GM18526 (cell line): ENCODE measurements at regions not wholly inside any gene's neighbourhood (a gene's known extent, or its start where the extent isn't known, plus 50 kb on each side); places are given as distances from the start of the nearest gene placed in this dataset.

Experiments used
- POLR2A ChIP-seq: IDR thresholded peaks from 3 replicates; pipeline ENCODE4 v1.6.1; 2011; ENCODE audit not compliant: insufficient read length; ENCODE audit errors: extremely low read depth

DNA sequence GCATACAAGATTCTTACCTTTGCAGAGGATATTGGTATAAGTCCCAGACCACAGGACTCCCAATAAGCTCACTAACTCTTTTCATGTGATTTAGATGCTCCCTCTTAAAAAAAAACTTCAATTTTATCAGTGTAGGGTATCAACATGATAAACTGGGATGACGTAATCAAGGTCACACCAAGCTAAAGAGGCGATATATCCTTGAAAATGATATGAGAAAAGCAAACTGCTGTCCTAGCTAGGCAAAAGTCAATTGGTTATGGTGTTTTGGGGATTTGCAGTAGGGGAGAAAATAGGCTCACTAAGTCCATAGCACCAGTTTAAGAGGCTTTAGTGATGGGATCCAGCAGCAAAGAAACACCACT lies 354.4 kb downstream of the DIRAS2 start:
- TF ChIP-seq POLR2A = no peak

DNA sequence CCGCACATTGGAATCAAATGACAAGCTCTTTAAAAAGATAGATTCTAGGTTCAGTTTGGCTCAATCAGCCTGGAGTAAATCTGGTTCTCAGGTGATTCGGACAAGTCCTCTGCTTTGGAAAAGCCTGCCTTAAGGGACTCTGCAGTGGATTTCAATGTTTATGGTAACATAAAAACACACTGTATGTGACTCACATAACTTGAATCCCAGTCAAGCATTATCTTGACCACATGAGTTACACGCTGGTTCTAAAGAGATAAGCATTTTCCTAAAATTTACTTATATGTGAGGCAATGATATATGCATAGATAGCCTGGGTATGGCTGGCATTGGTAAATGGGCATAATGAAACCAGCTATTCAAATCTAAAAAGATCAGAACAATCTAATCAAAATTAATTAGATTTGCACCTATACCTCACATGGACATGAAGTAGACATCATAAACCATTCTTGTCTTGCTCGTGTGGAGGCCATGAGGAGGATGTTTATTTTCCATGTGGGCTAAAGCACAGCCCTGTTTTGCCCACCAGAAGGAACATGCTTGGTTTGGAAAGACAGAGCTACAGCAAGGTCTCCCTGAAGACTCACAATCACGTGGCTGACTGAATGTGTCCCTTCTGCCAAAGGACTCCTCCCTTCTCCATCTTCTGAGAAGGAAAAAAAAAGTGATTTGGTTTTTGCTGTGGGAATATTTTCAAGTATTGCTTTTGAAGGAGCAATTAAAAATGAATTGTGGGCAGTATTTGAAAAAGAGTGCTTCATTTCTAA lies 351.7 kb downstream of the DIRAS2 start:
- TF ChIP-seq POLR2A = no peak

DNA sequence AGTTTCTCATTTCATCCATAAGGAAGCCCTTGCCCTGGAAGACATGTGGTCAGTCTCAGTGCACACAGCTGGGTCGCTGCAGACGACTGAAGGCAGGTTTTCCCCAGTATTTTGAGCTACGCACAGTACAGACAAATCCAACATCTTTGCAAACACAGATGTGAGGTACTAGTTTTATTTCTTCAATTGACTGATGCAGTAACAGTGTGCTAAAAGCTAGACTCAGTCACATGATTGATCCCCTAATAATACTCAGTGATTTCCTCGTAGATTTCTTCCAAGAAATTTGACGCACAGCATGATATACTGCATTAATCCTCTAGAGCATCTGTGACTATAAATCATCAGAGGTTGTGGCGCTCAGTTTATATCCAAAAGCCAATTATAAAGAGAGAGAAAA lies 346.1 kb downstream of the DIRAS2 start:
- no peak for TF ChIP-seq POLR2A

DNA sequence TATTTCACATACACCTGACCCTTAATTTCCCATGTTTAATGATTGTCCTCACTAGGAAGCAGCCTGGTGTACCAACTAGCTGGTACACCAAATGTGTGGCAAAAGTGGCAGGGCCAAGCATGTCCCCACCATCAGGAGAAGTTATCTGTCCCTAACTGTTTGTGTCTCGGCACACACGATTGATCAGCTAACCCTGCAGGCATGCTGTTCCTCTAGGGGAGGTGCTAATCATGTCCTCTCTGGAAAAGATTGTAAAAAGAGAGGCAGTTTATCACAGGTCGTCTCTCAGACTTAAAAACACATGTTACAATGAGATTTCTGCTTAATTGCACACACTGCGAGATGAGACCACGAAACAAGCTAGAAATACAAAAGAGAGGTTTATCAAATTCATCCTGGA lies 342.7 kb downstream of the DIRAS2 start:
- no peak for TF ChIP-seq POLR2A

DNA sequence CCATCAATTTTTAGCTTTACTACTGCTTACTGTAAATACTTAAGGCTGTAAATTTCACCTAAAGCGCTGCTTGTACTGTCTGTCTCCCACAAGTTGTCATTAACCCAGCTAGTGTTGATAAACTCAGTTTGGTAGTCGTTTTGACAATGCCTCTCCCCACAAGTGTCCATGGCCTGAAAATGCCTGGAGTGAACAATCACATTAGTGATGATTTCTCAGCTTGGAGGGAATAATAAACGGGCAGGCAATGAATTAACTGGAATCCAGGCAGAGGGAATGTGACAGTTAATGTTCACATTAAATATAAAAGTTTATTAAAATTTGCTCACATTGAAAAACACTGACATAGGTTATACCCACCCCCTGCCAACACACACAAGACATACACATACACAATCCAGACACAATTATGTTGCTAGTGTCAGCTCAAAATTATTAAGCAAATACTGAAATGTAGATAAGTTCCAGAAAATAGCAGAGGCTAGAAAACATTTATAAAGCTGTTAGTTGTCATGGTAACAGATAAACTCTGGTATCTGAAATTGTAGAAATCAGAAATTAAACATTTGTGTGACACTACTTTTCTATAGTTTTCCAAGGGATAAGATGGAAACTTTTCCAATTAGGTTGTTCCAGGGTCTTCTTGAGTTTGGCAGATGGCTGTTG lies 341.9 kb downstream of the DIRAS2 start:
- no peak for TF ChIP-seq POLR2A

DNA sequence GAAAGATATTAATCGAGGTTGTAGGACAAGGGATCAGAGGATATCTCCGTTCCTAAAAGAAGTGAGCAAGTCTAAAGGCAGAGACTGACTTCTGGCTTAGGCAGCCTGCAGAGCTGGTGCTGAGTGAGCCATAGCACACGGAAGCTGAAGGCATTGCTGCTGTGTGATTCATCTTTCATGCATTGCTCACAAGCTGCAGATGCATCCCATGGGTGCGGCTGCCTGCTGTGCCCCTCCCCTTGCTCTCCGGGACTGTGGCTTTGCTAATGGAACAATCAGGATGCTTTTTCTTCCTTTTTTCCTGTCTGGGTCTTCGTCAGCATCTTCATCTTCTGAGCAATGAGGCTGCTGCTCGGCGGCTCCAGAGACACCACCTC lies 341.4 kb downstream of the DIRAS2 start:
- no peak for TF ChIP-seq POLR2A

DNA sequence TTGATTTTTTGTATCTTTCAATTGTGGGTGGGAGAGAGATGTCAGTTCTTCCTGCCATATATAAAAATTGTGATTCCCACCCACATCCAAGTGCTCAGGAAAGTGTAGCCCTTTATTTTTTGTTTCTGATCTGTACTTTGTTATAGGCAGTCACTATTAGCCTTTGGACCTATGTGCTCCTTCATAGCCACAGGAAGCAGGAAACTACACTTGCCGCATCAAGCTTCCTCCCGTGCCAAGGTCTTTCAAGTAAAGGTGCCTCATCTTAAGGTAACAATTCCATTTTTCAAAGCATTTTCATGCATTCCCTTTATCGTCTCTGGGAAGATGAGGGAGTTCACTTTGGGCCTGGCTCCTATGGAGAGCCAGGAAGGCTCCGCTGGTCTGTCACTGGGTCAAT lies 339.0 kb downstream of the DIRAS2 start:
- no peak for TF ChIP-seq POLR2A

DNA sequence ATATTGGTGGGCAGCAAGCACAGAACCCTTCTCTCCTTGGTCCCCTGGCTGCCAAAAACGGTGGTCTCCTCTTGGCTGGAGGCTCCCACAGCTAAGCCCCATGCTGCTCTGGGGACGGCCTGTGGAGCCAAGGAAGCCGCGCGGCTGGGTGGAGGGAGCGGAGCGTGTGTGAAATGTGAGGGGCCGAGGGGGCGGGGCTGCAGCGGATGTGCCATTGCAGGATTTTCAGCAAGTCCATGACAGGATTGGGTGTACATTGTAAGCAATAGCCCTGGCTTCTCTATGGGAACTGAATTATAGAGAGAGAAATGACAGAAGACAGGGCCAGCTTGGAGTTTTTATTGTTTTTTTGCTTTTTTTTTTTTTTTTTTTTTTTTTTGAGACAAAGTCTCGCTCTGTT lies 336.5 kb downstream of the DIRAS2 start:
- TF ChIP-seq POLR2A = no peak

DNA sequence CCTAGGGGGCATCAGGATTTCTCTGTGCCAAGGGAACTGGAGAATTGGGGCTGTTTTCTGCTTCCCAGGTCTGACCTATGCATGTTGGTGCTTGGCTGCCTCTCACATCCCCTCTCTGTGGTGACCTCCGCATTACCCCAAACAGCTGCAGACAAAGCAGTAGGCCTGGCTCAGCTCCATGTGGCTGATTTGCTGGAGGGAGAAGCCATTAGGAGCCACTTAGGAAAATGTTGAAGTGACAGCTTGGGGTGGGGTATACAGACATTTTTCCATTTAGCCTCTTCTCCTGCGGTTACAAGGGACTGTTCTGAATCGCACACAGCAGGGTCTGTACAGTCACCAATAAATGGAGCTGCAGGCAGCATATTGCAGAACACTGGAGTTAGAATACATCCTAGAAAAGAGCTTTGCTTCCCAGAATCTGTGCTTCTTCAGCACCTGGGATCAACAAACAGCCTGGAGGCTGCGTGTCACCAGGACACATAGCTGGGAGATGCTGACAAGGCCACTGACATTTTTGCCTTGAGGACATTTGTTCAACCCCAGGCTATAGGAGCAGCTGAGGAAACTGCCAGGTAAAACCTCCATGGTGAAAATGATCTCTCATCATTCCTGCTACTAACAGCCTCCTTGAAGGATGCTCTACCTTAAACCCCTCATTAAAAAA lies 335.3 kb downstream of the DIRAS2 start:
- TF ChIP-seq POLR2A = no peak

DNA sequence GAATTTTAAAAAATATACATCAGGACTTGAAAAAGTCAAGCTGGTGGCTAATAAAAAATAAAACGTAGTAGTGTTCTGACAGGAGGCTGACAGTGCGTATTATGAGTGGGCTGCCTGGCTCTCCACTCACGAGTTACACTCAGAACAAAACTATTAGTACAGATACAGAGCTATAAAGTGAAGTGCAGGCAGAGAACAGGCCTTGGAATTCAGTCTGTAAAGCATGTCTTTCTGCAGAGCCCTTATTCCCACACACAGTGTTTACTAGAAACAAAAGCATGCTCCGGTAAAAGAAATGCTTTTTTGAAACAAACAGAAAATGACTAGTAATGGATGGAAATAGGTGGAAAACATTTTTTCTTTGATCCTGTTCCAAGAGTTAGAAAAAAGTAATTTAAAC lies 334.7 kb downstream of the DIRAS2 start:
- TF ChIP-seq POLR2A = no peak

DNA sequence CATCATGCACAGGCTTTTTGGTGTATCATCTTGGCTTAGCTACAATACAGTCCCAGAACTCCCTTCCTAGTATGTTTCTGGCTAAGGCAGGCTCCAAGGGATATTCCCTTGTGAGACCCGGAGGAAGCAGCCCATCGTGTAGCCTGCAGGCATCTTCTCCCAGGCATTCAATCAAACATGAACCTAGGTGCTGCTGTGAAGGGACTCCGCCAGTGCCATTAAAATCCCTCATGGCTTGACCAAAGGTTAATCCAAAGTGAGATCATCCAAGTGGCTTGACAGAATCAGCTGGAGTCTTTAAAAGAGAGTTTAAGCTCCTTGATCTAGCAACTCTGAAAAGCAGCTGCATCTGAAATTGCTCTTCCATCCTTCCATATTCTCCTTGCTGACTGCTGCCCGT lies 333.9 kb downstream of the DIRAS2 start:
- TF ChIP-seq POLR2A = no peak

DNA sequence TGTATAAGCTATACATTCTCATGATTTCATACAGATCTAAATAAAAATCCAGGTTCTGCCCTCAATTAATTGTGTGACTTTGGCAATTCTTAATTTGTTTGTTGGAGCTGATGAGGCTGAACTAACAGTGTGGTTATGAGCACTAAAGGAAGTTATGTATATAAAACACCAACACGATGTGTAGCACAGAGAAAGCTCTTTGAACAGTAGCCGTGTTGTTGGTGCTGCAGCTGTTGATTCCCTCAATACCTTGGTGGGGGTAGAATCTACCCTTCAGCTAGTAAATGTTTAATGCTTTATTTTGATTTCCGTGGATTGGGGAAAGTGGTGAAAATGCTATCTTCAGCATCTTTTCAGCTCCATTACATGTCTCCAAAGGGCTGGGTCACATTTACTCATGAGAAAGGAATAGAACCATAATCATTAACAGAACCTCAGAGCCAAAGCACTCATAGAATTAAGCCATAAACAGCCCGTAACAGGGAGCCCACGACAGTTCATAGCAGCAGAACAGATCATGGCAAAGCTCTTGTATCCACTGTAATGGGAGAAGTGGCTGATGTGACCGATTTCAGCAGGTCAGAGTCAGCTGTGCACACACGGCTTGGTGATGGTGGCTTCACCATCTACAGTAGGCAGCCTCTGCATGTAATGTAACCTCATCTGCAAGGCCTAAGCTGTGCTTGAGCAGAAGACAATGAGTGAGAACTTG lies 332.7 kb downstream of the DIRAS2 start:
- no peak for TF ChIP-seq POLR2A

DNA sequence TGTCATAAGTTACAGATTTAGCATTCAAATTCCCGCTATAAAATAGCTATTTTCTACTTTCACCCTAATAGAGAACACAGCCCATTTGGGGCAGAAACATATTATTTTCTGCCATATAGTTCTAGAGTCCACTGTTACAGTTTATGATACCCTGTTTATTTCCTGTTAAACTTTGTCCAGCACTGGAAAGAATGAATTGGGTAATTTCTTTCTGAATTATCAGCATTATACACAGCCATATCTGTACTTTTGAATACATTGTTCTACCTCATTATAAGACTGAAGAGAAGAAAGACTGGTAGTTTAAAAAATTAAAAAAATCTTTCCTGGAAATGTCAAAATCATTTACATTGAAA lies 332.1 kb downstream of the DIRAS2 start:
- no peak for TF ChIP-seq POLR2A

DNA sequence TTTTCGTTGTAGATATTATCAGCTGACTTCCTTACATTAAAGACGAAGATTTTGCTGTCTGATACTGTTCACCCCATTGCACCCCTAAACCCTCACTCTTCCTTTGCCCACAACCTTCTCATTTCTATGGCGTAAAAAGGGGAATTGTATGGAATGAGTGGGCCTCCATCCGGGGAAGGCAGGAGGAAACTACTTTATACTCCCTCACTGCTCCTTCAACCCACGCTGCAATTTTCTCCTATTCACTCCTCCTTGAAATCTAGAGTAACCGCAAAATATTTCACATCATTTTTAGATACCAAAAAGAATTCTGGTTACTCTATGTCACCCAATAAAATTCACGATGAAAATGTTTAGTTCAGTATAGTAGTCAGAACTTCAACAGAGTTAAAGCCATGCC lies 330.8 kb downstream of the DIRAS2 start:
- TF ChIP-seq POLR2A = no peak

DNA sequence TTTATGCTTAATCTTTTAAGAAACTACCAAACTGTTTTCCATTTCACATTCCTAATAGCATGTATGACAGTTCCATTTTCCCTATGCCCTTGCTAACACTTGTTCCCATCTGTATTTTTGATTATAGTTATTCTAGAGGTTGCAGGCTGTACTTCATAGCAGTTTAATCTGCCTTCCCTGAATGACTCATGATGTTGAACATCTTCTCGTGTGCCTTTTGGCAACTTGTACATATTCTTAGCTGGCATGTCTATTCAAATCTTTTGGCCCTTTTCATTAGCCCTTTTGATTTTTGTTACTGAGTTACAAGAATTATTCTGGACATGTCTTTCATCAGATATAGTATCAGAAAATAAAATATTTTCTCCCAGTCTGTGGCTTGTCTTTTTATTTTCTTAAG lies 320.3 kb downstream of the DIRAS2 start:
- TF ChIP-seq POLR2A = no peak
